AG08395 (cell line): ENCODE measurements at regions not wholly inside any gene's neighbourhood (a gene's known extent, or its start where the extent isn't known, plus 50 kb on each side); places are given as distances from the start of the nearest gene placed in this dataset.

ENCODE experiments used
- DNase-seq: peaks from one replicate; pipeline ENCODE4 v3.0.0; 2012; ENCODE audit warnings: mixed read lengths, low spot score

- DNase-seq: no peak
These were observed 354.9 kb upstream of the HTR2A start for GRCh38 chr13:47251771-47252170.

- peak; percentile 56 for DNase-seq
These were observed 353.3 kb upstream of the HTR2A start for GRCh38 chr13:47250146-47250545.

- DNase-seq: no peak
These were observed 352.4 kb upstream of the HTR2A start for GRCh38 chr13:47249266-47249665.

- DNase-seq: no peak
These were observed 344.6 kb upstream of the HTR2A start for GRCh38 chr13:47241446-47241845.

GRCh38 chr13:47239025-47239424, 342.2 kb upstream of the HTR2A start:
- DNase-seq: no peak

- DNase-seq: peak; percentile 21
These were observed 340.7 kb upstream of the HTR2A start for GRCh38 chr13:47237571-47237970.

- DNase-seq: no peak
These were observed 336.9 kb upstream of the HTR2A start for GRCh38 chr13:47233734-47234133.

GRCh38 chr13:47232516-47232915, 335.7 kb upstream of the HTR2A start:
- DNase-seq: no peak

GRCh38 chr13:47230155-47230554, 333.3 kb upstream of the HTR2A start:
- no peak for DNase-seq

GRCh38 chr13:47226516-47226915, 329.7 kb upstream of the HTR2A start:
- DNase-seq: no peak

- DNase-seq: no peak
These were observed 323.7 kb upstream of the HTR2A start for GRCh38 chr13:47220453-47221140.

- DNase-seq: no peak
These were observed 321.8 kb upstream of the HTR2A start for GRCh38 chr13:47218611-47219010.

GRCh38 chr13:47216176-47216822, 319.4 kb upstream of the HTR2A start:
- DNase-seq: peak; percentile 38

- peak; percentile 72 for DNase-seq
These were observed 318.9 kb upstream of the HTR2A start for GRCh38 chr13:47215736-47216135.

GRCh38 chr13:47213047-47213446, 316.2 kb upstream of the HTR2A start:
- DNase-seq: no peak

GRCh38 chr13:47211106-47211505, 314.3 kb upstream of the HTR2A start:
- no peak for DNase-seq

- no peak for DNase-seq
These were observed 309.3 kb upstream of the HTR2A start for GRCh38 chr13:47206111-47206510.

- DNase-seq: no peak
These were observed 293.9 kb upstream of the HTR2A start for GRCh38 chr13:47190696-47191305.

- DNase-seq: peak; percentile 66
These were observed 291.9 kb upstream of the HTR2A start for GRCh38 chr13:47188802-47189201.

GRCh38 chr13:47186471-47186870, 289.6 kb upstream of the HTR2A start:
- DNase-seq: no peak

- peak; percentile 39 for DNase-seq
These were observed 287.5 kb upstream of the HTR2A start for GRCh38 chr13:47184321-47184720.

- DNase-seq: no peak
These were observed 282.5 kb upstream of the HTR2A start for GRCh38 chr13:47179321-47179720.
